HepG2 (cell line): ENCODE measurements at regions not wholly inside any gene's neighbourhood (a gene's known extent, or its start where the extent isn't known, plus 50 kb on each side); places are given as distances from the start of the nearest gene placed in this dataset.

Source experiments
- ATAC-seq: fragments of 200-7000 bp; cut with Tn5 transposase; 3 replicates; pipeline ENCODE4 v1.9.1; 2020; ENCODE audit warnings: mild to moderate bottlenecking, moderate library complexity
- BruUV-seq: library from RNA; stranded (reverse); fragments of 400-500 nt; replicated peaks from 2 replicates; lab custom pipeline; 2021; lab: Mats Ljungman, UMichigan
- CTCF ChIA-PET: fragments of 300-600 bp; formaldehyde crosslinking; extraction: SDS; loops from one replicate; lab custom pipeline; 2021; ENCODE audit warnings: low total read pairs, inconsistent platforms, low intra/inter-chr PET ratio; lab: Yijun Ruan, JAX
- POLR2A ChIA-PET: fragments of 350-600 bp; sonication (Branson Sonifier 250); formaldehyde crosslinking; loops from one replicate; lab custom pipeline; 2020; ENCODE audit warnings: antibody characterized with exemption, inconsistent platforms; lab: Yijun Ruan, JAX
- DNase-seq: peaks from one replicate; pipeline ENCODE4 v3.0.0-alpha.2; 2015; ENCODE audit warnings: low spot score
- FAIRE-seq: peaks from 3 replicates; lab custom pipeline; 2011; peaks lifted over from hg19 to GRCh38; lab: Jason Lieb, UNC
- H2AFZ ChIP-seq: one replicate; pipeline ENCODE4 v1.6.1; 2011; ENCODE audit warnings: low read length, inconsistent platforms
- H3K27ac ChIP-seq: fragments of 300-600 bp; 3 replicates; pipeline ENCODE4 v1.8.0; 2011; ENCODE audit warnings: mixed run types, mild to moderate bottlenecking, mixed read lengths, low read length, inconsistent platforms; ENCODE audit not compliant: insufficient read depth; ENCODE audit errors: extremely low read length
- H3K27me3 ChIP-seq, 2 experiments: fragments of 200-600 bp in 1 of 2; 2 replicates in 1 of 2; 3 replicates in 1 of 2; pipeline versions ENCODE4 v1.6.0 to v1.8.0; 2011; ENCODE audit warnings: low read length in 2 of 2, mild to moderate bottlenecking in 2 of 2, moderate library complexity in 2 of 2, inconsistent platforms in 1 of 2; ENCODE audit not compliant: insufficient read depth in 2 of 2, control insufficient read depth in 1 of 2
- H3K36me3 ChIP-seq, 2 experiments: fragments of 200-600 bp in 1 of 2; replicated peaks in 1 of 2; 2 replicates in 1 of 2; 3 replicates in 1 of 2; pipeline versions ENCODE4 v1.5.1 to v1.8.0; 2011; ENCODE audit warnings: low read length in 2 of 2, inconsistent platforms in 1 of 2; ENCODE audit not compliant: insufficient read depth in 2 of 2, control insufficient read depth in 1 of 2
- H3K4me1 ChIP-seq: 2 replicates; pipeline ENCODE4 v1.5.1; 2012; ENCODE audit warnings: low read length, inconsistent platforms; ENCODE audit not compliant: insufficient read depth
- H3K4me2 ChIP-seq: 2 replicates; pipeline ENCODE4 v1.6.0; 2011; ENCODE audit warnings: low read depth, low read length, inconsistent platforms
- H3K4me3 ChIP-seq, 3 experiments: fragments of 200-600 bp in 1 of 3; sonication (generic), shearing (Covaris generic) in 1 of 3; replicated peaks in 1 of 3; 2 replicates each; pipeline ENCODE4 v1.5.1; 2011 to 2016; ENCODE audit warnings: low read length in 3 of 3, inconsistent platforms in 2 of 3, low read depth in 2 of 3, mild to moderate bottlenecking in 2 of 3, control low read depth in 1 of 3, mixed read lengths in 1 of 3; ENCODE audit not compliant: insufficient read depth in 1 of 3
- H3K79me2 ChIP-seq: one replicate; pipeline ENCODE4 v1.6.1; 2011; ENCODE audit warnings: low read length, inconsistent platforms; ENCODE audit not compliant: insufficient read depth
- H3K9ac ChIP-seq: 2 replicates; pipeline ENCODE4 v1.6.0; 2011; ENCODE audit warnings: mild to moderate bottlenecking, low read depth, low read length, inconsistent platforms; ENCODE audit not compliant: insufficient read depth
- H3K9me3 ChIP-seq: 2 replicates; pipeline ENCODE4 v1.5.1; 2012; ENCODE audit warnings: mild to moderate bottlenecking, low read length
- H4K20me1 ChIP-seq: 2 replicates; pipeline ENCODE4 v1.6.0; 2011; ENCODE audit warnings: inconsistent platforms, mild to moderate bottlenecking, low read length, moderate library complexity; ENCODE audit not compliant: insufficient read depth
- CENPX ChIP-seq: sonication (generic); formaldehyde crosslinking; IDR thresholded peaks from 2 replicates; pipeline ENCODE4 v1.9.0; 2021; ENCODE audit warnings: mild to moderate bottlenecking, missing genetic modification reagents, moderate library complexity
- KLF9 ChIP-seq: IDR thresholded peaks from 2 replicates; pipeline ENCODE4 v1.6.1; 2016; ENCODE audit warnings: low read depth
- MATR3 ChIP-seq: sonication (generic); formaldehyde crosslinking; IDR thresholded peaks from 2 replicates; pipeline ENCODE4 v1.4.0; 2020; ENCODE audit warnings: missing genetic modification reagents
- MEF2D ChIP-seq: sonication (generic); formaldehyde crosslinking; IDR thresholded peaks from 2 replicates; pipeline ENCODE4 v1.5.1; 2020; ENCODE audit warnings: mild to moderate bottlenecking, missing genetic modification reagents
- ZEB1 ChIP-seq: IDR thresholded peaks from 2 replicates; pipeline ENCODE4 v1.6.1; 2012; ENCODE audit warnings: mild to moderate bottlenecking, low read depth, inconsistent platforms; ENCODE audit not compliant: insufficient replicate concordance
- ZNF431 ChIP-seq: sonication (generic); formaldehyde crosslinking; IDR thresholded peaks from 2 replicates; pipeline ENCODE4 v1.9.0; 2022; ENCODE audit warnings: missing genetic modification reagents, low read depth, mild to moderate bottlenecking, borderline replicate concordance
- WGBS: methylation state at CpG from one replicate; pipeline ENCODE4 v1.1.6; 2017; ENCODE audit warnings: low lambda C conversion rate; 5-methylcytosine and 5-hydroxymethylcytosine counted together
- in situ Hi-C: cut with HindIII; loops from 2 replicates; pipeline ENCODE4 v1.10.0; 2017; ENCODE audit warnings: low pct_unique_long_range_greater_than_20kb; ENCODE audit not compliant: extremely low pct_ligation_motif_present
- intact Hi-C: fragments of 100-400 bp; cut with micrococcal nuclease; formaldehyde crosslinking; loops from one replicate; pipeline ENCODE4 v1.10.0; 2022; ENCODE audit not compliant: unreplicated experiment
- TF ChIP-seq, protein P1 (sequence below): sonication (generic); formaldehyde crosslinking; IDR thresholded peaks from 2 replicates; pipeline ENCODE4 v1.4.0; 2020; ENCODE audit warnings: missing genetic modification reagents
- TF ChIP-seq, protein P2 (sequence below): sonication (generic); formaldehyde crosslinking; IDR thresholded peaks from 2 replicates; pipeline ENCODE4 v1.4.0; 2020; ENCODE audit warnings: missing genetic modification reagents
- TF ChIP-seq, protein P3 (sequence below): IDR thresholded peaks from 2 replicates; pipeline ENCODE4 v1.6.1; 2016; ENCODE audit warnings: missing compliant biosample characterization, missing genetic modification reagents, borderline replicate concordance
- TF ChIP-seq, protein P4 (sequence below): sonication (generic); formaldehyde crosslinking; IDR thresholded peaks from 2 replicates; pipeline ENCODE4 v1.4.0; 2020; ENCODE audit warnings: mild to moderate bottlenecking, missing genetic modification reagents
- TF ChIP-seq, protein P5 (sequence below): sonication (generic); formaldehyde crosslinking; IDR thresholded peaks from 2 replicates; pipeline ENCODE4 v1.4.0; 2020; ENCODE audit warnings: low read depth, mild to moderate bottlenecking, missing genetic modification reagents

DNA sequence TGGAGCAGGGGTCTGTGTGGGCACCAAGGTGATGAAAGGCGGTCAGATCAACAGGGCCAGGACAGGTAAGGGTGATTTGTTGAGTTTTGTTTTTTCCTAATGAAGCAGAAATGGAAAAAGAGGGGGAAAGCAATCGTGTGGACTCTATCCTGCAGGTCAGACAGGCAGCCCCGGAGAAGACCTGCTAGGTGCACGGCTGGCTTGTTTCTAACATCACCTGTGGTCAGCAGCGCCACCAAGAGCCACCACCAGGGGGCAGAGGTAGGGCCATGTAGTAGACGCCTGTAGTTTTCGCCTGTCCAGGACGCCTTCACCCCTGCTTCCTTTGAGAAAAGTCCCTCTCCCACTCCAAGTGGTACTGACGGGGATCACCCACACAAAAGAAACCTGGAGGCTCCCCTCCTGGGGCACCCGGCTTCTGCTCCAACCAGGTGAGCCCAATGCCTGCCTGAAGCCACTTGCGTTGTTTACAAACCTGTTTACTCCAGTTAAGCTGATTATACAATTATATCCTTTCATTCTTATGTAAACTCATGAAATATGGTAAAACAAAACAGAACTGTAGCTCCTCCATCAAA, 54.2 kb upstream of the SEC14L1 start:
- H3K27me3 ChIP-seq: no peaks in the 10 kb centered on the region; a peak in 1 of 5 replicates
- ATAC-seq: peak; percentile 68
- WGBS: 19% methylated on average over 9 of the region's 11 CpGs
- no peak overlapping the region for H3K27ac ChIP-seq
- in situ Hi-C loops (loop anchor here (5.0 kb wide), 1 partner anchor 161 kb away; no protein-coding TSS in a partner anchor), intact Hi-C loops (loop anchor here (1.0 kb wide), 2 partner anchors 122 to 161 kb away; no protein-coding TSS in a partner anchor)
- peaks cover 16% of the 10 kb centered on the region for H3K79me2 ChIP-seq
- H3K36me3 ChIP-seq: peaks cover 2 to 11% of the 10 kb centered on the region in 2 experiments
- peak; percentile 77 for DNase-seq
- POLR2A ChIA-PET: interaction anchor here (1.0 kb wide), 1 partner anchor 122 kb away, joined by 3 read pairs; no protein-coding TSS in a partner anchor
- H4K20me1 ChIP-seq: no peaks in the 10 kb centered on the region
- H3K4me2 ChIP-seq: peak overlapping the region; percentile 72
- H3K9me3 ChIP-seq: no peaks in the 10 kb centered on the region
- H3K9ac ChIP-seq: peak overlapping the region; percentile 50; the same call in 1 of the 2 replicates
- BruUV-seq: no TSS peak
- H3K4me1 ChIP-seq: peaks cover 47% of the 10 kb centered on the region
- CTCF ChIA-PET: interaction anchor here (2.4 to 5.8 kb wide), 3 partner anchors 122 to 161 kb away, joined by 17 to 73 read pairs (median 18); no protein-coding TSS in a partner anchor
- peak overlapping the region; percentile 99 for H2AFZ ChIP-seq
- no peak for FAIRE-seq
- H3K4me3 ChIP-seq: peak overlapping the region in 1 of 3 experiments; percentile 57; a peak in 1 of 6 replicates
- TF ChIP-seq, protein P1, sequence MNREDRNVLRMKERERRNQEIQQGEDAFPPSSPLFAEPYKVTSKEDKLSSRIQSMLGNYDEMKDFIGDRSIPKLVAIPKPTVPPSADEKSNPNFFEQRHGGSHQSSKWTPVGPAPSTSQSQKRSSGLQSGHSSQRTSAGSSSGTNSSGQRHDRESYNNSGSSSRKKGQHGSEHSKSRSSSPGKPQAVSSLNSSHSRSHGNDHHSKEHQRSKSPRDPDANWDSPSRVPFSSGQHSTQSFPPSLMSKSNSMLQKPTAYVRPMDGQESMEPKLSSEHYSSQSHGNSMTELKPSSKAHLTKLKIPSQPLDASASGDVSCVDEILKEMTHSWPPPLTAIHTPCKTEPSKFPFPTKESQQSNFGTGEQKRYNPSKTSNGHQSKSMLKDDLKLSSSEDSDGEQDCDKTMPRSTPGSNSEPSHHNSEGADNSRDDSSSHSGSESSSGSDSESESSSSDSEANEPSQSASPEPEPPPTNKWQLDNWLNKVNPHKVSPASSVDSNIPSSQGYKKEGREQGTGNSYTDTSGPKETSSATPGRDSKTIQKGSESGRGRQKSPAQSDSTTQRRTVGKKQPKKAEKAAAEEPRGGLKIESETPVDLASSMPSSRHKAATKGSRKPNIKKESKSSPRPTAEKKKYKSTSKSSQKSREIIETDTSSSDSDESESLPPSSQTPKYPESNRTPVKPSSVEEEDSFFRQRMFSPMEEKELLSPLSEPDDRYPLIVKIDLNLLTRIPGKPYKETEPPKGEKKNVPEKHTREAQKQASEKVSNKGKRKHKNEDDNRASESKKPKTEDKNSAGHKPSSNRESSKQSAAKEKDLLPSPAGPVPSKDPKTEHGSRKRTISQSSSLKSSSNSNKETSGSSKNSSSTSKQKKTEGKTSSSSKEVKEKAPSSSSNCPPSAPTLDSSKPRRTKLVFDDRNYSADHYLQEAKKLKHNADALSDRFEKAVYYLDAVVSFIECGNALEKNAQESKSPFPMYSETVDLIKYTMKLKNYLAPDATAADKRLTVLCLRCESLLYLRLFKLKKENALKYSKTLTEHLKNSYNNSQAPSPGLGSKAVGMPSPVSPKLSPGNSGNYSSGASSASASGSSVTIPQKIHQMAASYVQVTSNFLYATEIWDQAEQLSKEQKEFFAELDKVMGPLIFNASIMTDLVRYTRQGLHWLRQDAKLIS (CRISPR knock-in tag): no peak
- TF ChIP-seq, protein P2, sequence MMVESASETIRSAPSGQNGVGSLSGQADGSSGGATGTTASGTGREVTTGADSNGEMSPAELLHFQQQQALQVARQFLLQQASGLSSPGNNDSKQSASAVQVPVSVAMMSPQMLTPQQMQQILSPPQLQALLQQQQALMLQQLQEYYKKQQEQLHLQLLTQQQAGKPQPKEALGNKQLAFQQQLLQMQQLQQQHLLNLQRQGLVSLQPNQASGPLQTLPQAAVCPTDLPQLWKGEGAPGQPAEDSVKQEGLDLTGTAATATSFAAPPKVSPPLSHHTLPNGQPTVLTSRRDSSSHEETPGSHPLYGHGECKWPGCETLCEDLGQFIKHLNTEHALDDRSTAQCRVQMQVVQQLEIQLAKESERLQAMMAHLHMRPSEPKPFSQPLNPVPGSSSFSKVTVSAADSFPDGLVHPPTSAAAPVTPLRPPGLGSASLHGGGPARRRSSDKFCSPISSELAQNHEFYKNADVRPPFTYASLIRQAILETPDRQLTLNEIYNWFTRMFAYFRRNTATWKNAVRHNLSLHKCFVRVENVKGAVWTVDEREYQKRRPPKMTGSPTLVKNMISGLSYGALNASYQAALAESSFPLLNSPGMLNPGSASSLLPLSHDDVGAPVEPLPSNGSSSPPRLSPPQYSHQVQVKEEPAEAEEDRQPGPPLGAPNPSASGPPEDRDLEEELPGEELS (CRISPR knock-in tag): peak; percentile 34; the same call in 1 of the 2 replicates
- TF ChIP-seq MATR3 (CRISPR knock-in tag) (no peak), MEF2D (no peak), CENPX (CRISPR knock-in tag) (no peak), KLF9 (CRISPR knock-in tag) (0 out of 2 replicates have a peak, but pooled peaks have one; percentile 37), ZEB1 (peak; percentile 44), ZNF431 (CRISPR knock-in tag) (no peak)
- TF ChIP-seq, protein P3, sequence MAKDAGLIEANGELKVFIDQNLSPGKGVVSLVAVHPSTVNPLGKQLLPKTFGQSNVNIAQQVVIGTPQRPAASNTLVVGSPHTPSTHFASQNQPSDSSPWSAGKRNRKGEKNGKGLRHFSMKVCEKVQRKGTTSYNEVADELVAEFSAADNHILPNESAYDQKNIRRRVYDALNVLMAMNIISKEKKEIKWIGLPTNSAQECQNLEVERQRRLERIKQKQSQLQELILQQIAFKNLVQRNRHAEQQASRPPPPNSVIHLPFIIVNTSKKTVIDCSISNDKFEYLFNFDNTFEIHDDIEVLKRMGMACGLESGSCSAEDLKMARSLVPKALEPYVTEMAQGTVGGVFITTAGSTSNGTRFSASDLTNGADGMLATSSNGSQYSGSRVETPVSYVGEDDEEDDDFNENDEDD (CRISPR knock-in tag): no peak
- TF ChIP-seq, protein P4, sequence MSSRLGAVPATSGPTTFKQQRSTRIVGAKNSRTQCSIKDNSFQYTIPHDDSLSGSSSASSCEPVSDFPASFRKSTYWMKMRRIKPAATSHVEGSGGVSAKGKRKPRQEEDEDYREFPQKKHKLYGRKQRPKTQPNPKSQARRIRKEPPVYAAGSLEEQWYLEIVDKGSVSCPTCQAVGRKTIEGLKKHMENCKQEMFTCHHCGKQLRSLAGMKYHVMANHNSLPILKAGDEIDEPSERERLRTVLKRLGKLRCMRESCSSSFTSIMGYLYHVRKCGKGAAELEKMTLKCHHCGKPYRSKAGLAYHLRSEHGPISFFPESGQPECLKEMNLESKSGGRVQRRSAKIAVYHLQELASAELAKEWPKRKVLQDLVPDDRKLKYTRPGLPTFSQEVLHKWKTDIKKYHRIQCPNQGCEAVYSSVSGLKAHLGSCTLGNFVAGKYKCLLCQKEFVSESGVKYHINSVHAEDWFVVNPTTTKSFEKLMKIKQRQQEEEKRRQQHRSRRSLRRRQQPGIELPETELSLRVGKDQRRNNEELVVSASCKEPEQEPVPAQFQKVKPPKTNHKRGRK (CRISPR knock-in tag): no peak
- TF ChIP-seq, protein P5, sequence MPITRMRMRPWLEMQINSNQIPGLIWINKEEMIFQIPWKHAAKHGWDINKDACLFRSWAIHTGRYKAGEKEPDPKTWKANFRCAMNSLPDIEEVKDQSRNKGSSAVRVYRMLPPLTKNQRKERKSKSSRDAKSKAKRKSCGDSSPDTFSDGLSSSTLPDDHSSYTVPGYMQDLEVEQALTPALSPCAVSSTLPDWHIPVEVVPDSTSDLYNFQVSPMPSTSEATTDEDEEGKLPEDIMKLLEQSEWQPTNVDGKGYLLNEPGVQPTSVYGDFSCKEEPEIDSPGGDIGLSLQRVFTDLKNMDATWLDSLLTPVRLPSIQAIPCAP (CRISPR knock-in tag): no peak
